Activated naive CD8-positive, alpha-beta T cell treated with anti-CD3 and anti-CD28 coated beads, Interleukin-2, amount 10 ng/mL, durations not matched to agents 7 days and 5 days (primary cell): ENCODE measurements at regions not wholly inside any gene's neighbourhood (a gene's known extent, or its start where the extent isn't known, plus 50 kb on each side); places are given as distances from the start of the nearest gene placed in this dataset.
"Not testable (repeated sequence)": the region's sequence is repeated elsewhere in the genome, so short reads cannot be mapped to it uniquely, and the experiment has no call there.

Source experiments
- ATAC-seq: fragments of 150-1000 bp; cut with Tn5 transposase; one replicate; pipeline ENCODE4 v1.10.0; 2021; ENCODE audit warnings: low read depth, moderate library complexity
- POLR2A ChIA-PET: fragments of 350-600 bp; sonication (Branson Sonifier 250); formaldehyde crosslinking; loops from one replicate; lab custom pipeline; 2021; ENCODE audit warnings: antibody characterized with exemption; lab: Charles Lee
- DNase-seq: peaks from one replicate; pipeline ENCODE4 v3.0.0; 2021
- H3K27ac Mint-ChIP-seq: one replicate; pipeline ENCODE4 v1.8.0; 2022; ENCODE audit warnings: mild to moderate bottlenecking, mixed read lengths
- H3K27me3 Mint-ChIP-seq: one replicate; pipeline ENCODE4 v1.8.0; 2022; ENCODE audit warnings: mild to moderate bottlenecking, moderate library complexity, mixed read lengths
- H3K36me3 Mint-ChIP-seq: one replicate; pipeline ENCODE4 v1.8.0; 2021; ENCODE audit warnings: mild to moderate bottlenecking, mixed read lengths
- H3K4me1 Mint-ChIP-seq: one replicate; pipeline ENCODE4 v1.8.0; 2021; ENCODE audit warnings: mixed read lengths
- H3K4me3 Mint-ChIP-seq: one replicate; pipeline ENCODE4 v1.8.0; 2022; ENCODE audit warnings: mild to moderate bottlenecking, moderate library complexity, mixed read lengths
- H3K9me3 Mint-ChIP-seq: one replicate; pipeline ENCODE4 v1.8.0; 2021; ENCODE audit warnings: mixed read lengths

DNA sequence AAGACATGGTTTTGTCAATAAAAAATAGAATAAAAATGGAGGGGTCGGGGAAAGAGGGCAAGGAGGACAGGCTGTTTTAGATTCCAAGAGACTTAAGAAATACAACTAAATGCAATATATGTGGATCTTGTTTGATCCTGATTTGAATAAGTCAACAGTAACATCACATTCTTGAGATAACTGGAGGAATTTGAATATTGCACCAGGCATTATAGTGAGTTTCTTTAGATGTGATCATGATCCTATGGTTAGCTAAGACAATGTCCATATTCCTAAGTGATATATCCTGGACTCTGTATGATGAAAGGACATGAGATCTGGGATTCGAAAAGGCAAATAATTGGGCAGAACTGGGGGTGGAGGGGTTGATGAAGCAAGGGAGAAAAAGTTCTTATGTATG lies 311.8 kb downstream of the PLPP3 start:
- no peak overlapping the region for H3K4me3 Mint-ChIP-seq
- POLR2A ChIA-PET = no interaction called here

DNA sequence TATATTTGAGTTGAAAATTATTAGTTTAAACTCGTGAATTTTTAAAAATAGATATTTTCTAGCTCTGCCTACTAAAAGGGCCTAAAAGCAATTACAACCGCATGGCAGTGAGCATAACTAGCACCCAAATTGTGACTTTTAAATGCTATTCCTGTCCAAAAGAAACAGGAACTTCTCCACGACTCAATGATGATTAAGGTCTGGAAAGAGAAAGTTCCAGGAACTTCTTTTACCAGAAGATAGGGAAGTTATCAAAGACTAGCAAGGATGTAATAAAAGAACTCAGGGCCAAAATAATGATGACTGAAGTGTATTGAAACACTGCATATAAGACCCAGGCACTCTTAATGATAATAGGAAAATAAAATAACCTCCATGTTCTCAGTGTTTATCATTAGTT lies 313.0 kb downstream of the PLPP3 start:
- ATAC-seq (no peak), DNase-seq (no peak)
- POLR2A ChIA-PET = no interaction called here
- Mint-ChIP-seq H3K4me1 (no peaks in the 10 kb centered on the region), H3K4me3 (no peak overlapping the region), H3K27me3 (no peaks in the 10 kb centered on the region), H3K9me3 (peaks cover 2% of the 10 kb centered on the region), H3K36me3 (no peaks in the 10 kb centered on the region), H3K27ac (no peak overlapping the region)

More for the DNA sequence above, 311.8 kb downstream of the PLPP3 start:
- DNase-seq (no peak), ATAC-seq (no peak)
- H3K9me3 Mint-ChIP-seq = peaks cover 2% of the 10 kb centered on the region
- H3K36me3 Mint-ChIP-seq = no peaks in the 10 kb centered on the region
- no peaks in the 10 kb centered on the region for H3K27me3 Mint-ChIP-seq
- no peak overlapping the region for H3K27ac Mint-ChIP-seq
- no peaks in the 10 kb centered on the region for H3K4me1 Mint-ChIP-seq

DNA sequence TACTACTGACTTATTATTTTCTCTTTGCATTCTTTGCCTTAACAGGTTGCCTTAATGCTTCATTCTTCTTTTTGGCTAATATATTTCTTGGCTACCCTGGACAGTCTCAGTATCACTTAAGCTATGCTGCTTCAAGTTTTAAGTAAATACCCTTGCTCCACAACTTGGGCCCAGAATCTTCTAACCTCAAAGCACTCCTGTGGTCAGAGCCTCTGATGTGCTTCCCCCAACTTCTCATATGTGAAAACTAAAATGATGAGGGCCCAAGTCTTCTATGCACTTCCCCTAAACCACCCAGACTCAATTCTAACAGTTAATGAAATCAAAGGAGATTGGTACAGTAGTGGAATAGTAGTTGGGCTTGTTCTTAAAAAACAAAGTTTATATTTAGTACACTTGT lies 314.1 kb downstream of the PLPP3 start:
- POLR2A ChIA-PET = no interaction called here
- H3K9me3 Mint-ChIP-seq = peaks cover 2% of the 10 kb centered on the region
- no peaks in the 10 kb centered on the region for H3K27me3 Mint-ChIP-seq
- H3K36me3 Mint-ChIP-seq = no peaks in the 10 kb centered on the region
- no peak overlapping the region for H3K4me3 Mint-ChIP-seq
- ATAC-seq = no peak
- DNase-seq = no peak
- H3K4me1 Mint-ChIP-seq = no peaks in the 10 kb centered on the region
- no peak overlapping the region for H3K27ac Mint-ChIP-seq

DNA sequence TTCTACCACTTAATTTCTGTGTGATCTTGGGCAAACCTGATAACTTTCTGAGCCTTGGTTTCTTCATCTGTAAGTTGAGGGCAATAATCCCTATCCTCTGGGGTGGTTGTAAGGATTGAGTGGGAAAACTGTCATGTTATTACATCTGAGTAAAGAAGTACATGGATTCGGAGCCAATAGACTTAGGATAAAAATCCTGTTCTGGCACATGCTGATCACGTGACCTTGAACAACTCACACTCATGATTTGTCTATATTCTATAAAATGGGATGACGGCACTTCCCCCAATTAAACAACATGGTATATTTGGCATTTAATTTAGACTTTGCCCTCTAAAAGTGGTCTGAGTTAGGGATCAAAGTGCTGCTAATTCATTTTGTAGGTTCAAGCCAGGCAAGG lies 315.5 kb downstream of the PLPP3 start:
- DNase-seq (no peak), ATAC-seq (no peak)
- H3K27ac Mint-ChIP-seq = no peak overlapping the region
- no peaks in the 10 kb centered on the region for H3K4me1 Mint-ChIP-seq
- peaks cover 2% of the 10 kb centered on the region for H3K9me3 Mint-ChIP-seq
- H3K27me3 Mint-ChIP-seq = no peaks in the 10 kb centered on the region
- POLR2A ChIA-PET = no interaction called here
- H3K36me3 Mint-ChIP-seq = no peaks in the 10 kb centered on the region
- H3K4me3 Mint-ChIP-seq = no peak overlapping the region

DNA sequence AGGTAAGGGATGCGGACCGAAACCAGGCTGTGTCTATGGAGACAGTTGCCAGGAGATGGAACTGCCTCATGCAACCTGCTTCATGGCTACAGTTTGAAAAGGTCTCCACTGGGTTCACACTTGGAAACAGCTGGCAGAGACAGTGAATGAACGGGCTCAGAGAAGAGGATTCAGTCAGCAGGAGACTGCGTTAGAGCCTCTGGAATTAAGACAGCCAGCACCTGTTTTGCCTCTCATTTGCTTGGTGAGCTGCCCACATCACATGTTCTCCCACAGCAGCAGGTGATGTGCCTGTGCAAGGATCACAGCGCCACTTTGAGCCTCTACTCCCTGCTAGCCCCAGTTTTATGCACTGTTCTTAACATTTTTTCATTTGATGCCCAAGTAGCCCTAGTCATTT lies 321.0 kb downstream of the PLPP3 start:
- DNase-seq (no peak), ATAC-seq (no peak)
- Mint-ChIP-seq H3K36me3 (no peaks in the 10 kb centered on the region), H3K27me3 (peaks cover 2% of the 10 kb centered on the region), H3K4me1 (no peaks in the 10 kb centered on the region), H3K4me3 (no peak overlapping the region), H3K27ac (no peak overlapping the region), H3K9me3 (no peaks in the 10 kb centered on the region)
- POLR2A ChIA-PET = no interaction called here

DNA sequence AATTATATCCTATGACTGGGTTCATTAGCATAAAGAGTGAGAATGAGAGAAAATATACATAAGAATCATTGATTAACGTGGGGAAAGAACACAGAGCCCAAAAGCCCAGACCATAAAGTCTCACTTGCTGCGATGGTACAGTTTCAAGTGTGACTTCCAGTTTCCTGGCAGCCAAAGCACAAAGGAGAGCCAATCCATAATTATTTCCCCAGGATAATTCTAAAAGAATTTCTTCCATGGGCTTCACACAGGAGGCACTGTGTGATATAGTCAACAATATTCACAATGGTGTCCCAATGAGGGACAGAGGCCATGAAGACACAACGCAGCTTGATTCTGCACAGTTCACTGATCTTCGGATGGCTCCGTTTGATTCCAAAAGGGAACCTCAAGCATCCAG lies 321.6 kb downstream of the PLPP3 start:
- no peak for ATAC-seq
- no peak overlapping the region for H3K27ac Mint-ChIP-seq

DNA sequence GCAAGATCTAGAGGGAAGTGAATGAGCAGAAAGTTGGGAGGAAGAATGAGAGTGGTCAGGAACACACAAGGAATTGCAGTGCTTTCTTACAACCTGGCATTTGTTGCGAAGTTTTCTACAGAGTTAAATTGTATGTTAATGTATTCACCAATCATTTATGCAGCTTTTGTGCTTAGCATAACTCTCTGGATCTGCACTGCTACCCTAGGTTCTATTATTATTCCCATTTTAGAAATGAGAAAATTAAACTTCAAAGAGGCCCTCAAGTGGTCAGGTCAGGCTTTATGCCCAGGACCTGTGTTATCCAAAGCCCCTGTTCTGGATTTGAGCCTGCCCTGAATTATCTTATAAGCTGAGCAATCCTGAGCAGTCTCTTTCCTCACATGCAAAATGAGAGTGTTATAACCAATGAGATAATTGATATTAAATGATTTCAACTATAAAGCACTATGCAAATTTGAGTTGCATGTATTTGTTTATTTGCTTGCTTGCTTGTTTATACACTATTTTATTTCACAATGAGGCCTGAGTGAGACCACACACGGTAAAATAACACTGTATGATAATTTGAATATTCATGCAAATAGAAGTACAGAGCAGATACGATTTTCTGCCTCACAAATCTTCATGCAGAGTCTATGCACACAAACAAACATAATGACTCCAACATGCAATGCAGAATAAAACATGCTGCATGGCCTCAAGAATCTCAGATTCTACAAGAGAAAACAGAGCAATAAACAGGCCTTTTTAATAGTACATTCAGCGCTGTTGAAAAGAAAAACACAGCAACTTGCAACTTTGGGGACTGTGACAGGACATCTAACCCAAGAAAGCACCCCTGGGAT lies 323.0 kb downstream of the PLPP3 start:
- POLR2A ChIA-PET = no interaction called here
- Mint-ChIP-seq H3K36me3 (no peaks in the 10 kb centered on the region), H3K27me3 (peaks cover 2% of the 10 kb centered on the region), H3K27ac (no peak overlapping the region), H3K4me1 (no peaks in the 10 kb centered on the region), H3K9me3 (no peaks in the 10 kb centered on the region), H3K4me3 (no peak overlapping the region)
- ATAC-seq (no peak), DNase-seq (no peak)

More for the DNA sequence above, 321.6 kb downstream of the PLPP3 start:
- POLR2A ChIA-PET = no interaction called here
- H3K36me3 Mint-ChIP-seq = no peaks in the 10 kb centered on the region
- no peaks in the 10 kb centered on the region for H3K4me1 Mint-ChIP-seq
- H3K27me3 Mint-ChIP-seq = peaks cover 2% of the 10 kb centered on the region
- DNase-seq = no peak
- H3K9me3 Mint-ChIP-seq = no peaks in the 10 kb centered on the region
- H3K4me3 Mint-ChIP-seq = no peak overlapping the region

DNA sequence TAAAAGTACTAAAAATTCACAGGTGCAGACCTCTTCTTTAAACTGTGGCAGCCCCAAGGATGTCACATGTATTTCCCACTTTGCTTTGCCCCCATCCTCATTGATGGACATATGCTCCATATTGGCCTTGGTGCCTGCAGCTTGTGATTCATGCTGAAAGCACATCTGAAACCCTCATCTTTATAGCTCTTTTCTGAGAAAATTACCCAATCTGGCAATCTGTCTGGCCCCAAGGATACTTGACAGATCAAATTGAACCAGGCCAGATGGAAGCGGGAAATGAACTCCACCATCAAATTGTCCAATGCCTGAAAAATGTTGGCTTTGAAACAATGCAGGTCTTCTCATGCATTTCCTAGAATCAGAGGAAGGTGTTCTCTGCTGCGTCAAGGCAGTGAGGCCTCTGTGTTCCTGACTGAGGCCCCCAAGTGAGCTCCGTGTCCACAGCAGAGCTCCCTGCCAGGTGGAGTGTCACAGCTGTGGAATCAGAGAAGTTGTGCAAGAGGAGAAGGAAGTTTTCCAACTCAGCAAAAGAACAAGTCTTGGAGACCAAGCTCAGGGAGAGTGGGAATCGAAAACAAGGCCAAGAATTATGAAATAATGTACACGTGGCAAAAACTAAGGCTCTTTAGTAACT lies 323.7 kb downstream of the PLPP3 start:
- Mint-ChIP-seq H3K4me1 (no peaks in the 10 kb centered on the region), H3K4me3 (no peak overlapping the region), H3K36me3 (no peaks in the 10 kb centered on the region), H3K27ac (no peak overlapping the region), H3K27me3 (peaks cover 2% of the 10 kb centered on the region), H3K9me3 (no peaks in the 10 kb centered on the region)
- ATAC-seq (no peak), DNase-seq (no peak)
- POLR2A ChIA-PET = no interaction called here

DNA sequence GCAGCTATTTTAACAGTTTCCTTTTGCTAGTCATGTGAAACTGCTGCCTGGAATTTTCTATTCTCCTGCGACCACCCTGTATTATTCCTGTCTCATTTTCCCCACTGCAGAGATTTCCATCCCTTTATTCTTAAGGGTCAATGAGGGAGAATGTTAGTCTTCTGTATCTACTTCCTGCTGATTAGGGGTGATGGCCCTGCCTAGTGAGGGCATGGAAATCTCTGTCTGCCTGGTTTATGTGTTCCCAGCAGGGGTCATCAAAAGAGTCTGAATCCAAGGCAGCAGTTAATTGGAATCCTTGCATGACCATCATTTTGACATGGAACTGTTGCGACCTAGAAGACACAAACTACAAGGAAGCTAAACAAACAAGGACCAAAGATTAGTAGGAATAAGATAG lies 325.2 kb downstream of the PLPP3 start:
- DNase-seq (no peak), ATAC-seq (no peak)
- H3K9me3 Mint-ChIP-seq = no peaks in the 10 kb centered on the region
- no peak overlapping the region for H3K27ac Mint-ChIP-seq
- POLR2A ChIA-PET = no interaction called here
- no peaks in the 10 kb centered on the region for H3K36me3 Mint-ChIP-seq
- H3K4me3 Mint-ChIP-seq = no peak overlapping the region
- H3K27me3 Mint-ChIP-seq = peaks cover 2% of the 10 kb centered on the region
- H3K4me1 Mint-ChIP-seq = no peaks in the 10 kb centered on the region

DNA sequence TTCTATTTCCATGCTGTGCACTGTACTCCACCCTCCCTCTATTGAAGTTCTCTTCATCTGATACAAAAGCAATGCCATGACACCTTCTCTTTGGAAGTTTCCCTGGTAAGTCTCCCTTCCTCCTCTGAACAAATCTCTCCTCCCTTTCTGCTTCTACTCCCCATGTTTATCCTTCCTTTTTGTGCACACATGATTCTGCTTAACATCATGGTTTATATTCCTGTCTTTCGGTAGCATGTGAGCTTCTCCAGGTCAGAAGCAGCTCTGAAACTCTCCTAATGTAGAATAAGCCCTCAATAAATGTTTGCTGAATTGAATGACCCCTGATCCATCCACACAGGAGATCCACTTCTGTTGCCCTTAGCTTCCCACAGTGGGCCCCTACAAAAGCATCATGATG lies 328.6 kb downstream of the PLPP3 start:
- DNase-seq (no peak), ATAC-seq (no peak)
- Mint-ChIP-seq H3K27ac (no peak overlapping the region), H3K9me3 (no peaks in the 10 kb centered on the region), H3K4me3 (no peak overlapping the region), H3K36me3 (no peaks in the 10 kb centered on the region), H3K4me1 (no peaks in the 10 kb centered on the region), H3K27me3 (peaks cover 2% of the 10 kb centered on the region)
- POLR2A ChIA-PET = no interaction called here

DNA sequence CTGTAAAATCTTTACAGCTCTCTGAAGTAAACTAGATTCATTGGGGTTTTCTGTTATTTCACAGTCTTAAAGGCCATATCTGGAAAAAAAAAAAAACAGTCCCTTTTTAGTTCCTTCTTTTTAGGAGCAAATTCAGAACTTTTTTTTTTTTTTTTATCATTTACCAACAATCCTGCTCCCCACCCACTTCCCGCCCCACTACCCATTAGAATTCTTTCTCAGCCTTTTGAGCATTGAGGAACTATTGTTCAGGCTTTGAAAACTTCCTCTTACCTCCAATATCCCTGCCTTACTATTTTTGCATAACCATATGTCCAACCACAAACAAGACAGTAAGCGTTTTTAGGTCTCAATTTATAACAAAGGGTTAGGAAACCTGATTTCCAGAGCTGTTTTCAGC lies 330.1 kb downstream of the PLPP3 start:
- ATAC-seq = no peak
- DNase-seq = no peak
- no peak overlapping the region for H3K4me3 Mint-ChIP-seq
- H3K27me3 Mint-ChIP-seq = no peaks in the 10 kb centered on the region
- no peaks in the 10 kb centered on the region for H3K9me3 Mint-ChIP-seq
- H3K36me3 Mint-ChIP-seq = no peaks in the 10 kb centered on the region
- no peak overlapping the region for H3K27ac Mint-ChIP-seq
- H3K4me1 Mint-ChIP-seq = no peaks in the 10 kb centered on the region
- POLR2A ChIA-PET = no interaction called here

DNA sequence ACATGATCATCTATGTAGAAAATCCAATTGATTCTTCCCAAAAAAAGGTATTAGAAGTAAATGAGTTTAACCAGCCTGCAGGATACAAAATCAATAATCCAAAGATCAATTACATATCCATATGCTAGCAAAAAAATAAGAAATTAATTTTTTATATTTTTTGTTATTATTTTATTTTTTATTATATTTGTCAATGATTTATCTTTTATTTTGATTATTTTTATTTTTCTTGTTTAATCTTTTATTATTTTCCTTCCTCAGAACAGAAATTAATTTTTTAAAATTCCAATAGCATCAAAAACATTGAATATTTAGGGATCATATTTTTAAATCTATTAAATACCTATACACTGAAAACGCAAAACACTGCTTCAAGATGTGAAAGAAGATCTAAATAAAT lies 331.2 kb downstream of the PLPP3 start:
- no peak overlapping the region for H3K4me3 Mint-ChIP-seq
- no peaks in the 10 kb centered on the region for H3K36me3 Mint-ChIP-seq
- POLR2A ChIA-PET = no interaction called here

DNA sequence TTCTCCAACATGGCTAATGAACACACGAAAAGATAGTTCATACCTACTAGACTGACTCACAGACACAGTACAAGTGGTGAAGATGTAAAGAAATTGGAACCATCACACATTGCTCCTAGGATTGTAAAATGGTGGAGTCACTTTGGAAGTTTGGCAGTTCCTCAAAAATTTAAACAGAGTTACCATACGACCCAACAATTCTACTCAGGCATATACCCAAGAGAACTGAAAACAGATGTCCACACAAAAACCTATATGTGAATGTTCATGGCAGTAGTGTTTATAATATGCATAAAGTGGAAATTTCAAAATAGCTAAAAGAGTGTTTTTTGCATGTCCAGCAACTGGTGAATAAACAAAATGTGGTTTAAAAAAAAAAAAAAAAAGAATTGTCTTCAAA lies 332.6 kb downstream of the PLPP3 start:
- H3K4me1 Mint-ChIP-seq, POLR2A ChIA-PET, H3K9me3 Mint-ChIP-seq, ATAC-seq, H3K27ac Mint-ChIP-seq, H3K4me3 Mint-ChIP-seq, H3K36me3 Mint-ChIP-seq, H3K27me3 Mint-ChIP-seq, DNase-seq: not testable (repeated sequence)

More for the DNA sequence above, 331.2 kb downstream of the PLPP3 start:
- no peaks in the 10 kb centered on the region for H3K9me3 Mint-ChIP-seq
- DNase-seq (no peak), ATAC-seq (no peak)
- H3K27me3 Mint-ChIP-seq = no peaks in the 10 kb centered on the region
- no peaks in the 10 kb centered on the region for H3K4me1 Mint-ChIP-seq
- no peak overlapping the region for H3K27ac Mint-ChIP-seq

DNA sequence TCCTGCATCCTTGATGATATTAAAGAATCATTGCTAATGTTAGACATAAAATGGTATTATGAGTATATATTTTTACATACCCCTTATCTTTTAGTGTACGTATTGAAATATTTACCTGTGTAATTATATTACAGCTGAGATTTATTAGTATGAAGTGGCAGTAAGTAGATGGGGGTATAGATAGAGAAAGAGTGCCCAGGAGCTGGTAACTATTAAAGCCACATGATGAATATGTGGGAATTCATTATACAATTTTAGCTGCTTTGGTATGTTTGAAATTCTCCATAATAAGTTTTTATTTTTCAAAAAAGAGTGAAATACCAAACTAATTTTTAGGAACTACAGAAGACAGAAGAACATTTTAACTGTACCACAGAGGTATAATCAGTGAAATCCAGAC lies 339.0 kb downstream of the PLPP3 start:
- no peak for ATAC-seq
- Mint-ChIP-seq H3K27ac (no peak overlapping the region), H3K4me3 (no peak overlapping the region), H3K36me3 (no peaks in the 10 kb centered on the region), H3K27me3 (no peaks in the 10 kb centered on the region), H3K9me3 (peaks cover 4% of the 10 kb centered on the region), H3K4me1 (no peaks in the 10 kb centered on the region)
- POLR2A ChIA-PET = no interaction called here
- no peak for DNase-seq
